GM12864 (cell line): ENCODE measurements at regions not wholly inside any gene's neighbourhood (a gene's known extent, or its start where the extent isn't known, plus 50 kb on each side); places are given as distances from the start of the nearest gene placed in this dataset.

Source experiments
- DNase-seq: peaks from one replicate; pipeline ENCODE4 v3.0.0-alpha.2; 2011; ENCODE audit warnings: low read depth
- H3K4me3 ChIP-seq: 2 replicates; pipeline ENCODE4 v1.5.1; 2011; ENCODE audit warnings: mild to moderate bottlenecking, low read depth, low read length, control low read depth
- CTCF ChIP-seq: IDR thresholded peaks from 2 replicates; pipeline ENCODE4 v1.5.1; 2011; ENCODE audit warnings: low read depth, mild to moderate bottlenecking, moderate library complexity, low read length, control low read depth, inconsistent platforms; ENCODE audit errors: missing control alignments

- peak; percentile 94 for TF ChIP-seq CTCF
- peak; percentile 40 for DNase-seq
Observed at GRCh38 chr4:123564758-123565346, 168.3 kb downstream of the SPRY1 start.

GRCh38 chr4:123568936-123569335, 172.3 kb downstream of the SPRY1 start:
- no peak for TF ChIP-seq CTCF
- H3K4me3 ChIP-seq, result no peak overlapping the region
- DNase-seq, result no peak

More at GRCh38 chr4:123564758-123565346, 168.3 kb downstream of the SPRY1 start:
- H3K4me3 ChIP-seq, result no peak overlapping the region

GRCh38 chr4:123569541-123569940, 172.9 kb downstream of the SPRY1 start:
- no peak overlapping the region for H3K4me3 ChIP-seq
- no peak for DNase-seq
- TF ChIP-seq CTCF, result no peak

- no peak for TF ChIP-seq CTCF
- no peak overlapping the region for H3K4me3 ChIP-seq
- no peak for DNase-seq
Observed at GRCh38 chr4:123573866-123574508, 177.4 kb downstream of the SPRY1 start.

- DNase-seq, result no peak
- H3K4me3 ChIP-seq, result no peak overlapping the region
- no peak for TF ChIP-seq CTCF
Observed at GRCh38 chr4:123575291-123575690, 178.7 kb downstream of the SPRY1 start.

GRCh38 chr4:123577225-123577906, 180.8 kb downstream of the SPRY1 start:
- no peak for TF ChIP-seq CTCF
- H3K4me3 ChIP-seq, result no peak overlapping the region
- DNase-seq, result no peak
